ENCODE measurements at regions not wholly inside any gene's neighbourhood (a gene's known extent, or its start where the extent isn't known, plus 50 kb on each side); places are given as distances from the start of the nearest gene placed in this dataset.

GRCh38 chr1:121546830-121547591, 362.2 kb downstream of the SRGAP2C start:
- TF ChIP-seq CTCF (conservative IDR thresholded peaks at IDR 0.05; ENCODE audit: low read depth, low read length) (no peak), EZH2 (IDR thresholded peaks at IDR 0.05; ENCODE audit: borderline replicate concordance, low read depth, low read length, poor library complexity, severe bottlenecking) (no peak)
